Small intestine (tissue), 7 donors: ENCODE measurements at regions not wholly inside any gene's neighbourhood (a gene's known extent, or its start where the extent isn't known, plus 50 kb on each side); places are given as distances from the start of the nearest gene placed in this dataset.

Source experiments
- DNase-seq, 2 donors: peaks; one replicate each; pipeline versions ENCODE4 v3.0.0 to v3.0.0-alpha.2; 2013
- FAIRE-seq: peaks from 2 replicates; lab custom pipeline; 2012; peaks lifted over from hg19 to GRCh38; lab: Jason Lieb, UNC
- H3K27ac ChIP-seq, 3 donors: one replicate each; pipeline ENCODE4 v1.5.1; 2013; ENCODE audit warnings: low read length in 2 of 3, mild to moderate bottlenecking in 2 of 3, control low read depth in 1 of 3, inconsistent platforms in 1 of 3, low read depth in 1 of 3, moderate library complexity in 1 of 3
- H3K27me3 ChIP-seq, 3 donors: one replicate each; pipeline ENCODE4 v1.6.1; 2013; ENCODE audit warnings: low read length in 3 of 3, inconsistent platforms in 1 of 3; ENCODE audit not compliant: control insufficient read depth in 3 of 3, insufficient read depth in 3 of 3
- H3K36me3 ChIP-seq, 3 donors: one replicate each; pipeline ENCODE4 v1.6.1; 2013; ENCODE audit warnings: low read length in 3 of 3, inconsistent platforms in 1 of 3, low read depth in 1 of 3, mild to moderate bottlenecking in 1 of 3, moderate library complexity in 1 of 3; ENCODE audit not compliant: control insufficient read depth in 3 of 3, insufficient read depth in 2 of 3
- H3K4me1 ChIP-seq, 3 donors: one replicate each; pipeline ENCODE4 v1.6.1; 2013; ENCODE audit warnings: low read length in 2 of 3, inconsistent platforms in 1 of 3, low read depth in 1 of 3, mild to moderate bottlenecking in 1 of 3, moderate library complexity in 1 of 3; ENCODE audit not compliant: control insufficient read depth in 3 of 3, insufficient read depth in 2 of 3
- H3K4me3 ChIP-seq, 3 donors: one replicate each; pipeline ENCODE4 v1.5.1; 2013; ENCODE audit warnings: low read length in 3 of 3, control low read depth in 1 of 3, inconsistent platforms in 1 of 3, low read depth in 1 of 3, mild to moderate bottlenecking in 1 of 3, moderate library complexity in 1 of 3
- H3K9me3 ChIP-seq, 2 donors: one replicate each; pipeline ENCODE4 v1.6.1; 2013; ENCODE audit warnings: low read depth in 1 of 2, low read length in 1 of 2; ENCODE audit not compliant: control insufficient read depth in 2 of 2, insufficient read depth in 1 of 2
- WGBS, 3 donors: extraction: QIAGEN DNeasy Blood & Tissue Kit; methylation state at CpG; one replicate each; pipeline ENCODE4 v1.1.7; 2013; 5-methylcytosine and 5-hydroxymethylcytosine counted together
- donor health status: healthy with polysubstance abuse.
- donor health status: control.
- donor health status: control.
- donor health status: Bipolar disorder and iron deficiency.
- donor health status: healthy.

GRCh38 chr1:191993549-191993948, 164.7 kb upstream of the RGS18 start:
- Histone ChIP-seq H3K27me3 (no peaks in the 10 kb centered on the region), H3K27ac (no peak overlapping the region), H3K4me1 (no peaks in the 10 kb centered on the region), H3K36me3 (no peaks in the 10 kb centered on the region), H3K9me3 (peaks cover 0 to 2% of the 10 kb centered on the region in 2 donors), H3K4me3 (no peak overlapping the region)
- WGBS, 3 donors: 50 to 62% (median 52%) methylated on average over 2 of the region's 2 CpGs
- FAIRE-seq (no peak), DNase-seq (peak in 1 of 2 donors; percentile 16)

GRCh38 chr1:192002063-192002462, 156.2 kb upstream of the RGS18 start:
- no peaks in the 10 kb centered on the region for H3K27me3 ChIP-seq
- no peak overlapping the region for H3K27ac ChIP-seq
- no peaks in the 10 kb centered on the region for H3K4me1 ChIP-seq
- no peak overlapping the region for H3K4me3 ChIP-seq
- H3K36me3 ChIP-seq: no peaks in the 10 kb centered on the region
- DNase-seq: no peak
- H3K9me3 ChIP-seq: peaks cover 0 to 2% of the 10 kb centered on the region in 2 donors
- no peak for FAIRE-seq
- WGBS, 3 donors: 86 to 95% (median 92%) methylated on average over 3 of the region's 3 CpGs

- Histone ChIP-seq H3K4me1 (no peaks in the 10 kb centered on the region), H3K4me3 (no peak overlapping the region), H3K36me3 (no peaks in the 10 kb centered on the region), H3K27me3 (no peaks in the 10 kb centered on the region), H3K9me3 (no peaks in the 10 kb centered on the region), H3K27ac (no peak overlapping the region)
- FAIRE-seq (peak; percentile 23), DNase-seq (no peak)
- WGBS, 3 donors: 85 to 92% (median 90%) methylated on average over 5 of the region's 5 CpGs
Observed at GRCh38 chr1:192003295-192004077, 154.8 kb upstream of the RGS18 start.

- 72 to 77% (median 72%) methylated on average over 3 of the region's 3 CpGs for WGBS, 3 donors
- FAIRE-seq (no peak), DNase-seq (no peak)
- Histone ChIP-seq H3K36me3 (no peaks in the 10 kb centered on the region), H3K9me3 (no peaks in the 10 kb centered on the region), H3K27me3 (no peaks in the 10 kb centered on the region), H3K27ac (no peak overlapping the region), H3K4me1 (no peaks in the 10 kb centered on the region), H3K4me3 (no peak overlapping the region)
Observed at GRCh38 chr1:192005976-192006375, 152.3 kb upstream of the RGS18 start.

- H3K27me3 ChIP-seq: no peaks in the 10 kb centered on the region
- FAIRE-seq (no peak), DNase-seq (no peak)
- 55 to 59% (median 57%) methylated on average over 1 of the region's 1 CpG for WGBS, 3 donors
- no peak overlapping the region for H3K27ac ChIP-seq
- H3K4me1 ChIP-seq: no peaks in the 10 kb centered on the region
- H3K36me3 ChIP-seq: no peaks in the 10 kb centered on the region
- H3K9me3 ChIP-seq: no peaks in the 10 kb centered on the region
- no peak overlapping the region for H3K4me3 ChIP-seq
Observed at GRCh38 chr1:192008281-192008825, 149.9 kb upstream of the RGS18 start.

GRCh38 chr1:192010406-192010805, 147.9 kb upstream of the RGS18 start:
- no peak for FAIRE-seq
- 54 to 82% (median 80%) methylated on average over 1 of the region's 1 CpG for WGBS, 3 donors
- Histone ChIP-seq H3K27me3 (no peaks in the 10 kb centered on the region), H3K9me3 (no peaks in the 10 kb centered on the region), H3K27ac (no peak overlapping the region), H3K36me3 (no peaks in the 10 kb centered on the region), H3K4me1 (no peaks in the 10 kb centered on the region), H3K4me3 (no peak overlapping the region)
- no peak for DNase-seq

GRCh38 chr1:192011525-192011924, 146.7 kb upstream of the RGS18 start:
- Histone ChIP-seq H3K4me1 (no peaks in the 10 kb centered on the region), H3K27ac (no peak overlapping the region), H3K4me3 (no peak overlapping the region), H3K27me3 (no peaks in the 10 kb centered on the region), H3K36me3 (no peaks in the 10 kb centered on the region), H3K9me3 (no peaks in the 10 kb centered on the region)
- 90 to 96% (median 95%) methylated on average over 11 of the region's 11 CpGs for WGBS, 3 donors
- DNase-seq: no peak
- FAIRE-seq: no peak

GRCh38 chr1:192022827-192023226, 135.4 kb upstream of the RGS18 start:
- Histone ChIP-seq H3K4me1 (peaks cover 0 to 3% (median 0%) of the 10 kb centered on the region in 3 donors), H3K9me3 (no peaks in the 10 kb centered on the region), H3K4me3 (no peak overlapping the region), H3K27ac (no peak overlapping the region), H3K36me3 (no peaks in the 10 kb centered on the region), H3K27me3 (no peaks in the 10 kb centered on the region)
- DNase-seq: no peak
- WGBS, 3 donors: 77 to 85% (median 81%) methylated on average over 3 of the region's 3 CpGs
- FAIRE-seq: no peak
